ENCODE measurements at regions not wholly inside any gene's neighbourhood (a gene's known extent, or its start where the extent isn't known, plus 50 kb on each side); places are given as distances from the start of the nearest gene placed in this dataset.

- TF ChIP-seq EGR1 (IDR thresholded peaks at IDR 0.05) (no peak), RAD21 (IDR thresholded peaks at IDR 0.05; ENCODE audit: low read depth) (no peak), NFIC (IDR thresholded peaks at IDR 0.05) (no peak), CREB1 (IDR thresholded peaks at IDR 0.05; ENCODE audit: low read depth) (no peak), REST (IDR thresholded peaks at IDR 0.05; ENCODE audit: low read depth) (no peak), MAX (IDR thresholded peaks at IDR 0.05) (no peak), YY1 (IDR thresholded peaks at IDR 0.05; ENCODE audit: low read depth) (no peak), TAF1 (IDR thresholded peaks at IDR 0.05; ENCODE audit: low read depth) (no peak)
These were observed 107.4 kb downstream of the UTRN start for GRCh38 chr6:144392536-144392935.
